ENCODE measurements at regions not wholly inside any gene's neighbourhood (a gene's known extent, or its start where the extent isn't known, plus 50 kb on each side); places are given as distances from the start of the nearest gene placed in this dataset.

DNA sequence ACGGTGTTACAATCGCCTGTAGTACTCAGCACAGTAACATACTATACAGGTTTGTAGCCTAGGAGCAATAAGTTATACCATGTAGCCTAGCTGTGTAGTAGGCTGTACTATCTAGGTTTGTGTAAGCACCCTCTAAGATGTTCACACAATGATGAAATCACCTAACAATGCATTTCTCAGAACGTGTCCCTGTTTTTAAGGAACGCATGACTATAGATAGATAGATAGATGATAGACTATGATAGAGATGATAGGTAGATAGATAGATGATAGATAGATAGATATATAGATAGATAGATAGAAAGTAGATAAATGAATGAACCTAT is 203.9 kb downstream of the FAM76B start:
- Histone ChIP-seq H4K20me1 (ENCODE audit: insufficient read depth, low read depth, low read length) (no peaks in the 10 kb centered on the region), H3K27me3 (ENCODE audit: low read length) (no peaks in the 10 kb centered on the region), H3K4me3 (ENCODE audit: low read length) (no peak overlapping the region), H3K9me3 (ENCODE audit: low read length) (no peaks in the 10 kb centered on the region), H3K36me3 (ENCODE audit: insufficient read depth, low read length) (no peaks in the 10 kb centered on the region), H3K79me2 (ENCODE audit: low read length) (no peaks in the 10 kb centered on the region), H3K4me2 (ENCODE audit: low read depth, low read length, poor library complexity, severe bottlenecking) (no peak overlapping the region), H3K9ac (ENCODE audit: low read length) (no peak overlapping the region), H3K27ac (ENCODE audit: low read length) (no peak overlapping the region), H2AFZ (ENCODE audit: low read length) (no peak overlapping the region), H3K9me2 (replicated peaks; ENCODE audit: insufficient read depth, low read length) (no peaks in the 10 kb centered on the region), H3K4me1 (ENCODE audit: low read length) (no peaks in the 10 kb centered on the region)
- DNase-seq = no peak

GRCh38 chr11:95585069-95585751 is 204.4 kb downstream of the FAM76B start:
- Histone ChIP-seq H3K4me1 (ENCODE audit: low read length) (no peaks in the 10 kb centered on the region), H2AFZ (ENCODE audit: low read length) (no peak overlapping the region), H3K9ac (ENCODE audit: low read length) (no peak overlapping the region), H3K27me3 (ENCODE audit: low read length) (no peaks in the 10 kb centered on the region), H3K9me2 (replicated peaks; ENCODE audit: insufficient read depth, low read length) (no peaks in the 10 kb centered on the region), H3K9me3 (ENCODE audit: low read length) (no peaks in the 10 kb centered on the region), H3K4me2 (ENCODE audit: low read depth, low read length, poor library complexity, severe bottlenecking) (no peak overlapping the region), H4K20me1 (ENCODE audit: insufficient read depth, low read depth, low read length) (no peaks in the 10 kb centered on the region), H3K36me3 (ENCODE audit: insufficient read depth, low read length) (no peaks in the 10 kb centered on the region), H3K27ac (ENCODE audit: low read length) (no peak overlapping the region), H3K79me2 (ENCODE audit: low read length) (no peaks in the 10 kb centered on the region), H3K4me3 (ENCODE audit: low read length) (no peak overlapping the region)
- no peak for DNase-seq

- no peaks in the 10 kb centered on the region for H3K9me2 ChIP-seq (replicated peaks; ENCODE audit: insufficient read depth, low read length)
- H3K9me3 ChIP-seq (ENCODE audit: low read length) = no peaks in the 10 kb centered on the region
- H3K9ac ChIP-seq (ENCODE audit: low read length) = no peak overlapping the region
- no peaks in the 10 kb centered on the region for H4K20me1 ChIP-seq (ENCODE audit: insufficient read depth, low read depth, low read length)
- H3K4me2 ChIP-seq (ENCODE audit: low read depth, low read length, poor library complexity, severe bottlenecking) = no peak overlapping the region
- no peak for DNase-seq
- no peaks in the 10 kb centered on the region for H3K79me2 ChIP-seq (ENCODE audit: low read length)
- H3K27ac ChIP-seq (ENCODE audit: low read length) = no peak overlapping the region
- H2AFZ ChIP-seq (ENCODE audit: low read length) = no peak overlapping the region
- no peaks in the 10 kb centered on the region for H3K36me3 ChIP-seq (ENCODE audit: insufficient read depth, low read length)
- no peaks in the 10 kb centered on the region for H3K27me3 ChIP-seq (ENCODE audit: low read length)
- no peaks in the 10 kb centered on the region for H3K4me1 ChIP-seq (ENCODE audit: low read length)
- H3K4me3 ChIP-seq (ENCODE audit: low read length) = no peak overlapping the region
Observed at GRCh38 chr11:95584589-95584988, 205.0 kb downstream of the FAM76B start.

GRCh38 chr11:95584180-95584579 is 205.4 kb downstream of the FAM76B start:
- Histone ChIP-seq H3K4me2 (ENCODE audit: low read depth, low read length, poor library complexity, severe bottlenecking) (no peak overlapping the region), H3K9me2 (replicated peaks; ENCODE audit: insufficient read depth, low read length) (no peaks in the 10 kb centered on the region), H3K79me2 (ENCODE audit: low read length) (no peaks in the 10 kb centered on the region), H2AFZ (ENCODE audit: low read length) (no peak overlapping the region), H3K4me3 (ENCODE audit: low read length) (no peak overlapping the region), H3K27me3 (ENCODE audit: low read length) (no peaks in the 10 kb centered on the region), H3K27ac (ENCODE audit: low read length) (no peak overlapping the region), H3K4me1 (ENCODE audit: low read length) (no peaks in the 10 kb centered on the region), H3K36me3 (ENCODE audit: insufficient read depth, low read length) (no peaks in the 10 kb centered on the region), H3K9me3 (ENCODE audit: low read length) (no peaks in the 10 kb centered on the region), H4K20me1 (ENCODE audit: insufficient read depth, low read depth, low read length) (no peaks in the 10 kb centered on the region), H3K9ac (ENCODE audit: low read length) (no peak overlapping the region)
- no peak for DNase-seq

GRCh38 chr11:95577716-95578460 is 211.7 kb downstream of the FAM76B start:
- no peak overlapping the region for H2AFZ ChIP-seq (ENCODE audit: low read length)
- no peak overlapping the region for H3K9ac ChIP-seq (ENCODE audit: low read length)
- no peaks in the 10 kb centered on the region for H3K4me1 ChIP-seq (ENCODE audit: low read length)
- H3K4me2 ChIP-seq (ENCODE audit: low read depth, low read length, poor library complexity, severe bottlenecking) = no peak overlapping the region
- H3K9me2 ChIP-seq (replicated peaks; ENCODE audit: insufficient read depth, low read length) = no peaks in the 10 kb centered on the region
- H3K27me3 ChIP-seq (ENCODE audit: low read length) = no peaks in the 10 kb centered on the region
- no peak overlapping the region for H3K4me3 ChIP-seq (ENCODE audit: low read length)
- no peaks in the 10 kb centered on the region for H3K36me3 ChIP-seq (ENCODE audit: insufficient read depth, low read length)
- DNase-seq = peak; percentile 55
- no peaks in the 10 kb centered on the region for H3K79me2 ChIP-seq (ENCODE audit: low read length)
- no peaks in the 10 kb centered on the region for H4K20me1 ChIP-seq (ENCODE audit: insufficient read depth, low read depth, low read length)
- H3K27ac ChIP-seq (ENCODE audit: low read length) = no peak overlapping the region
- H3K9me3 ChIP-seq (ENCODE audit: low read length) = no peaks in the 10 kb centered on the region

DNA sequence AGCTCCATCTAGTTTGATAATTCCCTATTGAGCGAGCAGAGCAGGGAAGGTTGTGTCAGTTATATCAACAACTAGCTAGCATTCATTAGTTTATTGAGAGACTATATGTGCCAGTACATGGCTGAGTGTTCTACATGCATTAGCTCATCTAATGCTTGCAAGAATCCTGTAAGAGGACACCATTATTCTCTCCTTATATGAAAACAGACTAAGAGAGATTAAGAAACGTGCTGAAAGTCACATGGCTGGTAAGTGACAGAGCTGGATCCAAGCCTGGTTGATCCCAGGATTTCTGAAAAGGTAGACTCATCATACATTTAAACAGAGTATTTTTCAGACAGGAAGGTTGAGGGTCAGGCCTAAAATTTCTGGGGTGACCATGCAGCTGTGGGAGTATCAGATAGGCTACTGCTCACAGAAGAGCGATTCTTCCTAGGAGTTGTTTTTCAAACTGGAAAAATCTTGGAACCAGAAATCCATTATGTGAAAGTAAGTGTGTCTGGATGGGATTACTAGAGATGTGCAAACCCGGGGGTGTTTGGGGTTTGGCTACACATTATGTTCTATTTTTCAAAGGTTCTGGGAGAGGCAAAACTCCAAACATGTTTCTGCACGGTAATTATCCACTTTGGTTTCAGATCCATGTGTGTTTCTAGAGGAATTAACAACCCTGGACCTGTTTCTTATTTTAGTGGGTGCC is 213.3 kb downstream of the FAM76B start:
- no peak for DNase-seq
- Histone ChIP-seq H3K36me3 (ENCODE audit: insufficient read depth, low read length) (no peaks in the 10 kb centered on the region), H3K79me2 (ENCODE audit: low read length) (no peaks in the 10 kb centered on the region), H3K27ac (ENCODE audit: low read length) (no peak overlapping the region), H3K4me3 (ENCODE audit: low read length) (no peak overlapping the region), H3K9me2 (replicated peaks; ENCODE audit: insufficient read depth, low read length) (no peaks in the 10 kb centered on the region), H2AFZ (ENCODE audit: low read length) (no peak overlapping the region), H3K4me1 (ENCODE audit: low read length) (no peaks in the 10 kb centered on the region), H4K20me1 (ENCODE audit: insufficient read depth, low read depth, low read length) (no peaks in the 10 kb centered on the region), H3K9me3 (ENCODE audit: low read length) (no peaks in the 10 kb centered on the region), H3K9ac (ENCODE audit: low read length) (no peak overlapping the region), H3K27me3 (ENCODE audit: low read length) (no peaks in the 10 kb centered on the region), H3K4me2 (ENCODE audit: low read depth, low read length, poor library complexity, severe bottlenecking) (no peak overlapping the region)

DNA sequence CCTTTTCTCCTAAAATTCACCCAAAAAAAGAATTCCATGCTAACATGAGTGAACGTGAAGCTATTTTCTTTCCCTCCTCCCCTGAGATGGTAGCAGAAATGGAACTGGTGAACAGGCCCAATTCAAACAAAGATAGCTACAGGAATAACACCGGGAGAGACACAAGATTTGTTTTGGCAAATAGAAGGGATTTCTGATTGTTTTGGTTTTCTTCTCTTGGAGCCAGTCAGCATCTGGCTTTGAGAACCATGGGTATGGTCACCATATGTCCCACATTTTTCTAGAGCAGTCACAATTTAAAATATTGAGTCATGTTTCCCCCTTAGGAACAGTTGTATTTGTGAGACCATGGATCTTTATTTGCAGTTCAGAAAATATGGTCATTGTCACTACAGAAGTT is 214.1 kb downstream of the FAM76B start:
- no peaks in the 10 kb centered on the region for H3K4me1 ChIP-seq (ENCODE audit: low read length)
- H3K9me3 ChIP-seq (ENCODE audit: low read length) = no peaks in the 10 kb centered on the region
- no peak overlapping the region for H3K4me2 ChIP-seq (ENCODE audit: low read depth, low read length, poor library complexity, severe bottlenecking)
- no peak overlapping the region for H3K9ac ChIP-seq (ENCODE audit: low read length)
- H2AFZ ChIP-seq (ENCODE audit: low read length) = no peak overlapping the region
- no peak for DNase-seq
- H3K79me2 ChIP-seq (ENCODE audit: low read length) = no peaks in the 10 kb centered on the region
- no peaks in the 10 kb centered on the region for H3K27me3 ChIP-seq (ENCODE audit: low read length)
- H3K4me3 ChIP-seq (ENCODE audit: low read length) = no peak overlapping the region
- H3K9me2 ChIP-seq (replicated peaks; ENCODE audit: insufficient read depth, low read length) = no peaks in the 10 kb centered on the region
- no peaks in the 10 kb centered on the region for H4K20me1 ChIP-seq (ENCODE audit: insufficient read depth, low read depth, low read length)
- no peaks in the 10 kb centered on the region for H3K36me3 ChIP-seq (ENCODE audit: insufficient read depth, low read length)
- no peak overlapping the region for H3K27ac ChIP-seq (ENCODE audit: low read length)

- Histone ChIP-seq H3K79me2 (ENCODE audit: low read length) (no peaks in the 10 kb centered on the region), H3K27me3 (ENCODE audit: low read length) (peaks cover 4% of the 10 kb centered on the region; the same call in 1 of the 2 replicates), H3K4me3 (ENCODE audit: low read length) (no peak overlapping the region), H4K20me1 (ENCODE audit: insufficient read depth, low read depth, low read length) (no peaks in the 10 kb centered on the region), H3K4me2 (ENCODE audit: low read depth, low read length, poor library complexity, severe bottlenecking) (no peak overlapping the region), H3K9me2 (replicated peaks; ENCODE audit: insufficient read depth, low read length) (no peaks in the 10 kb centered on the region), H2AFZ (ENCODE audit: low read length) (no peak overlapping the region), H3K9ac (ENCODE audit: low read length) (no peak overlapping the region), H3K9me3 (ENCODE audit: low read length) (no peaks in the 10 kb centered on the region; the same call in 1 of the 2 replicates), H3K27ac (ENCODE audit: low read length) (no peak overlapping the region), H3K4me1 (ENCODE audit: low read length) (no peaks in the 10 kb centered on the region), H3K36me3 (ENCODE audit: insufficient read depth, low read length) (no peaks in the 10 kb centered on the region)
- no peak for DNase-seq
Observed at GRCh38 chr11:95571718-95572260, 217.8 kb downstream of the FAM76B start.
